ENCODE measurements at regions not wholly inside any gene's neighbourhood (a gene's known extent, or its start where the extent isn't known, plus 50 kb on each side); places are given as distances from the start of the nearest gene placed in this dataset.

DNA sequence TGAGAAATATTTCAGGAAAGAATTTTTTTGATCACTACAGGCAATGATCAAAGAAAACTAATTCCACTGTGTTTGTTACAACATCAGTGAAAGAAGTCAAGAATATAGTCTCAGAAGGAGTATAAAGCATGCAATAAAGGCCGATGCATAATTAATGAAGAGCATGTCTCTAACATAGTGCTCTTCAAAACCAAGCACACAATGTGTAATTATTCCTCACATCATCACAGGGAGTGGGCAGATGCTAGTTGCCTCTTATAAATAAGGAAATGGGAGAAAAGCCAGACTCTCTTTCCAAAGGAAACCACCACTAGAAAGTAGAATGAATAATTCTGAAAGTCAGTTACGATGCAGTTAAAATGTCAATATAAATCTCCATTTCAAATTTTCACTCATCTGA, 220.1 kb downstream of the TEX36 start:
- TF ChIP-seq, protein P1, sequence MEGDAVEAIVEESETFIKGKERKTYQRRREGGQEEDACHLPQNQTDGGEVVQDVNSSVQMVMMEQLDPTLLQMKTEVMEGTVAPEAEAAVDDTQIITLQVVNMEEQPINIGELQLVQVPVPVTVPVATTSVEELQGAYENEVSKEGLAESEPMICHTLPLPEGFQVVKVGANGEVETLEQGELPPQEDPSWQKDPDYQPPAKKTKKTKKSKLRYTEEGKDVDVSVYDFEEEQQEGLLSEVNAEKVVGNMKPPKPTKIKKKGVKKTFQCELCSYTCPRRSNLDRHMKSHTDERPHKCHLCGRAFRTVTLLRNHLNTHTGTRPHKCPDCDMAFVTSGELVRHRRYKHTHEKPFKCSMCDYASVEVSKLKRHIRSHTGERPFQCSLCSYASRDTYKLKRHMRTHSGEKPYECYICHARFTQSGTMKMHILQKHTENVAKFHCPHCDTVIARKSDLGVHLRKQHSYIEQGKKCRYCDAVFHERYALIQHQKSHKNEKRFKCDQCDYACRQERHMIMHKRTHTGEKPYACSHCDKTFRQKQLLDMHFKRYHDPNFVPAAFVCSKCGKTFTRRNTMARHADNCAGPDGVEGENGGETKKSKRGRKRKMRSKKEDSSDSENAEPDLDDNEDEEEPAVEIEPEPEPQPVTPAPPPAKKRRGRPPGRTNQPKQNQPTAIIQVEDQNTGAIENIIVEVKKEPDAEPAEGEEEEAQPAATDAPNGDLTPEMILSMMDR (IDR thresholded peaks at IDR 0.05) = no peak
- TF ChIP-seq EP300 (IDR thresholded peaks at IDR 0.05; ENCODE audit: borderline replicate concordance in 1 of 2, low read depth in 1 of 2, low read length in 1 of 2) = no peak
- no peak for TF ChIP-seq SMC3 (IDR thresholded peaks at IDR 0.05; ENCODE audit: low read depth, low read length)
- TF ChIP-seq MAX (IDR thresholded peaks at IDR 0.05; ENCODE audit: low read depth) = no peak
- no peak for TF ChIP-seq SIN3A (IDR thresholded peaks at IDR 0.05; ENCODE audit: borderline replicate concordance, low read depth, low read length)
- no peak for TF ChIP-seq MXI1 (IDR thresholded peaks at IDR 0.05; ENCODE audit: low read depth, low read length)
- TF ChIP-seq FOSL2 (IDR thresholded peaks at IDR 0.05; ENCODE audit: borderline replicate concordance, low read depth) = no peak
- no peak for TF ChIP-seq RFX5 (IDR thresholded peaks at IDR 0.05; ENCODE audit: low read length)
- no peak for TF ChIP-seq RXRA (IDR thresholded peaks at IDR 0.05; ENCODE audit: borderline replicate concordance, low read depth)
- no peak for TF ChIP-seq USF1 (IDR thresholded peaks at IDR 0.05; ENCODE audit: borderline replicate concordance, low read depth)
- TF ChIP-seq TAF1 (IDR thresholded peaks at IDR 0.05; ENCODE audit: borderline replicate concordance, low read depth, low read length) = no peak
- TF ChIP-seq, protein P2, sequence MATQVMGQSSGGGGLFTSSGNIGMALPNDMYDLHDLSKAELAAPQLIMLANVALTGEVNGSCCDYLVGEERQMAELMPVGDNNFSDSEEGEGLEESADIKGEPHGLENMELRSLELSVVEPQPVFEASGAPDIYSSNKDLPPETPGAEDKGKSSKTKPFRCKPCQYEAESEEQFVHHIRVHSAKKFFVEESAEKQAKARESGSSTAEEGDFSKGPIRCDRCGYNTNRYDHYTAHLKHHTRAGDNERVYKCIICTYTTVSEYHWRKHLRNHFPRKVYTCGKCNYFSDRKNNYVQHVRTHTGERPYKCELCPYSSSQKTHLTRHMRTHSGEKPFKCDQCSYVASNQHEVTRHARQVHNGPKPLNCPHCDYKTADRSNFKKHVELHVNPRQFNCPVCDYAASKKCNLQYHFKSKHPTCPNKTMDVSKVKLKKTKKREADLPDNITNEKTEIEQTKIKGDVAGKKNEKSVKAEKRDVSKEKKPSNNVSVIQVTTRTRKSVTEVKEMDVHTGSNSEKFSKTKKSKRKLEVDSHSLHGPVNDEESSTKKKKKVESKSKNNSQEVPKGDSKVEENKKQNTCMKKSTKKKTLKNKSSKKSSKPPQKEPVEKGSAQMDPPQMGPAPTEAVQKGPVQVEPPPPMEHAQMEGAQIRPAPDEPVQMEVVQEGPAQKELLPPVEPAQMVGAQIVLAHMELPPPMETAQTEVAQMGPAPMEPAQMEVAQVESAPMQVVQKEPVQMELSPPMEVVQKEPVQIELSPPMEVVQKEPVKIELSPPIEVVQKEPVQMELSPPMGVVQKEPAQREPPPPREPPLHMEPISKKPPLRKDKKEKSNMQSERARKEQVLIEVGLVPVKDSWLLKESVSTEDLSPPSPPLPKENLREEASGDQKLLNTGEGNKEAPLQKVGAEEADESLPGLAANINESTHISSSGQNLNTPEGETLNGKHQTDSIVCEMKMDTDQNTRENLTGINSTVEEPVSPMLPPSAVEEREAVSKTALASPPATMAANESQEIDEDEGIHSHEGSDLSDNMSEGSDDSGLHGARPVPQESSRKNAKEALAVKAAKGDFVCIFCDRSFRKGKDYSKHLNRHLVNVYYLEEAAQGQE (IDR thresholded peaks at IDR 0.05; ENCODE audit: low read depth, low read length) = no peak

All from SK-N-SH (cell line).